ENCODE measurements at regions not wholly inside any gene's neighbourhood (a gene's known extent, or its start where the extent isn't known, plus 50 kb on each side); places are given as distances from the start of the nearest gene placed in this dataset.

- H3K4me1 Mint-ChIP-seq (ENCODE audit: unreplicated experiment): peaks cover 17% of the 10 kb centered on the region
- H3K27me3 Mint-ChIP-seq: peaks cover 20% of the 10 kb centered on the region
- H3K9me3 Mint-ChIP-seq: no peaks in the 10 kb centered on the region
- no peak overlapping the region for H3K27ac Mint-ChIP-seq
- no peaks in the 10 kb centered on the region for H3K36me3 Mint-ChIP-seq
- no peak for DNase-seq (ENCODE audit: extremely low spot score, unreplicated experiment)
- no peak overlapping the region for H3K4me3 Mint-ChIP-seq
- no peak for TF ChIP-seq CTCF (conservative IDR thresholded peaks at IDR 0.05)
Observed at GRCh38 chr1:48084826-48085225, 87.6 kb upstream of the TRABD2B start.

GRCh38 chr1:48082271-48082962, 85.2 kb upstream of the TRABD2B start:
- Mint-ChIP-seq H3K4me3 (no peak overlapping the region), H3K27me3 (peaks cover 28% of the 10 kb centered on the region), H3K9me3 (no peaks in the 10 kb centered on the region), H3K4me1 (ENCODE audit: unreplicated experiment) (peaks cover 17% of the 10 kb centered on the region), H3K36me3 (no peaks in the 10 kb centered on the region), H3K27ac (no peak overlapping the region)
- TF ChIP-seq CTCF (conservative IDR thresholded peaks at IDR 0.05): no peak
- DNase-seq (ENCODE audit: extremely low spot score, unreplicated experiment): no peak

- Mint-ChIP-seq H3K4me1 (ENCODE audit: unreplicated experiment) (peaks cover 17% of the 10 kb centered on the region), H3K4me3 (no peak overlapping the region), H3K27me3 (peaks cover 33% of the 10 kb centered on the region), H3K36me3 (no peaks in the 10 kb centered on the region), H3K27ac (no peak overlapping the region), H3K9me3 (no peaks in the 10 kb centered on the region)
- DNase-seq (ENCODE audit: extremely low spot score, unreplicated experiment): no peak
- no peak for TF ChIP-seq CTCF (conservative IDR thresholded peaks at IDR 0.05)
Observed at GRCh38 chr1:48080331-48081255, 83.4 kb upstream of the TRABD2B start.

- peaks cover 9% of the 10 kb centered on the region for H3K4me1 Mint-ChIP-seq (ENCODE audit: unreplicated experiment)
- peaks cover 27% of the 10 kb centered on the region for H3K27me3 Mint-ChIP-seq
Observed at GRCh38 chr1:48079096-48079495, 81.9 kb upstream of the TRABD2B start.

GRCh38 chr1:48077795-48078222, 80.6 kb upstream of the TRABD2B start:
- H3K4me3 Mint-ChIP-seq: no peak overlapping the region
- H3K4me1 Mint-ChIP-seq (ENCODE audit: unreplicated experiment): peaks cover 10% of the 10 kb centered on the region
- DNase-seq (ENCODE audit: extremely low spot score, unreplicated experiment): no peak
- no peaks in the 10 kb centered on the region for H3K9me3 Mint-ChIP-seq
- no peak for TF ChIP-seq CTCF (conservative IDR thresholded peaks at IDR 0.05)
- no peaks in the 10 kb centered on the region for H3K36me3 Mint-ChIP-seq
- no peak overlapping the region for H3K27ac Mint-ChIP-seq
- peaks cover 33% of the 10 kb centered on the region for H3K27me3 Mint-ChIP-seq

More at GRCh38 chr1:48079096-48079495, 81.9 kb upstream of the TRABD2B start:
- TF ChIP-seq CTCF (conservative IDR thresholded peaks at IDR 0.05): no peak
- no peak overlapping the region for H3K27ac Mint-ChIP-seq
- DNase-seq (ENCODE audit: extremely low spot score, unreplicated experiment): no peak
- no peaks in the 10 kb centered on the region for H3K9me3 Mint-ChIP-seq
- H3K4me3 Mint-ChIP-seq: no peak overlapping the region
- no peaks in the 10 kb centered on the region for H3K36me3 Mint-ChIP-seq

All from type B pancreatic cell (in vitro differentiated cells).